ENCODE measurements at regions not wholly inside any gene's neighbourhood (a gene's known extent, or its start where the extent isn't known, plus 50 kb on each side); places are given as distances from the start of the nearest gene placed in this dataset.

DNA sequence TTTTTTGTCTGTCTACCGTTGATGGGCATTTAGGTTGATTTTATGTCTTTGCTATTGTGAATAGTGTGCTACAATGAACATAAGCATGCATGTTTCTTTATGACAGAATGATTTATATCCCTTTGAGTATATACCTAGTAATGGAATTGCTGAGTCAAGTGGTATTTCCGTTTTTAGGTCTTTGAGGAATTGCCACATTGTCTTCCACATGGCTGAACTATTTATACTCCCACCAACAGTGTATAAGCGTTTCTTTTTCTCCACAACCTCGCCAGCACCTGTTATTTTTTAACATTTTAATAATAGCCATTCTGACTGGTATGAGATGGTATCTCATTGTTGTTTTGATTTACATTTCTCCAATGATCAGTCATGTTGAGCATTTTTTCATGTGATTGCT lies 89.6 kb upstream of the GALNT15 start:
- H3K4me3 Mint-ChIP-seq = no peak overlapping the region
- Histone ChIP-seq H3K36me3 (ENCODE audit: insufficient read depth) (no peaks in the 10 kb centered on the region), H3K27ac (ENCODE audit: low read depth) (no peak overlapping the region), H2AFZ (no peak overlapping the region), H3K79me2 (replicated peaks; ENCODE audit: insufficient read depth) (no peaks in the 10 kb centered on the region), H3K27me3 (ENCODE audit: insufficient read depth) (no peaks in the 10 kb centered on the region), H3K4me1 (ENCODE audit: insufficient read depth) (no peaks in the 10 kb centered on the region), H3K4me3 (no peak overlapping the region), H3K9me2 (ENCODE audit: insufficient read depth) (peaks cover 3% of the 10 kb centered on the region; the same call in 1 of the 2 replicates), H4K20me1 (replicated peaks; ENCODE audit: insufficient read depth) (no peaks in the 10 kb centered on the region), H3K4me2 (no peak overlapping the region), H3F3A (replicated peaks; ENCODE audit: low read depth) (no peaks in the 10 kb centered on the region)
- no peak for DNase-seq (ENCODE audit: low spot score)
- H3K27me3 Mint-ChIP-seq (ENCODE audit: insufficient read depth, low read depth, poor library complexity) = peaks cover 2% of the 10 kb centered on the region
- no peak for TF ChIP-seq JUNB (IDR thresholded peaks at IDR 0.05; ENCODE audit: unreplicated experiment)
- ATAC-seq = no peak
- no peak overlapping the region for H3K27ac Mint-ChIP-seq
- H3K36me3 Mint-ChIP-seq (ENCODE audit: low read depth) = peaks cover 13% of the 10 kb centered on the region; the same call in 2 of the 3 replicates
- no peaks in the 10 kb centered on the region for H3K4me1 Mint-ChIP-seq
- H3K9me3 Mint-ChIP-seq = peaks cover 46% of the 10 kb centered on the region

- no peaks in the 10 kb centered on the region for H3K36me3 ChIP-seq (ENCODE audit: insufficient read depth)
- H3F3A ChIP-seq (replicated peaks; ENCODE audit: low read depth) = no peaks in the 10 kb centered on the region
- Mint-ChIP-seq H3K4me1 (no peaks in the 10 kb centered on the region), H3K27ac (no peak overlapping the region), H3K9me3 (peaks cover 42% of the 10 kb centered on the region), H3K27me3 (ENCODE audit: insufficient read depth, low read depth, poor library complexity) (no peaks in the 10 kb centered on the region), H3K36me3 (ENCODE audit: low read depth) (peaks cover 13% of the 10 kb centered on the region; the same call in 2 of the 3 replicates), H3K4me3 (no peak overlapping the region)
- H3K4me1 ChIP-seq (ENCODE audit: insufficient read depth) = no peaks in the 10 kb centered on the region
- H3K27ac ChIP-seq (ENCODE audit: low read depth) = no peak overlapping the region
- ATAC-seq = no peak
- no peak overlapping the region for H2AFZ ChIP-seq
- peaks cover 3% of the 10 kb centered on the region; the same call in 1 of the 2 replicates for H3K9me2 ChIP-seq (ENCODE audit: insufficient read depth)
- H3K27me3 ChIP-seq (ENCODE audit: insufficient read depth) = no peaks in the 10 kb centered on the region
- no peak overlapping the region for H3K4me3 ChIP-seq
- DNase-seq (ENCODE audit: low spot score) = no peak
- no peaks in the 10 kb centered on the region for H3K79me2 ChIP-seq (replicated peaks; ENCODE audit: insufficient read depth)
- no peak overlapping the region for H3K4me2 ChIP-seq
- H4K20me1 ChIP-seq (replicated peaks; ENCODE audit: insufficient read depth) = no peaks in the 10 kb centered on the region
- no peak for TF ChIP-seq EZH2phosphoT487 (IDR thresholded peaks at IDR 0.05; ENCODE audit: unreplicated experiment)
- TF ChIP-seq EZH2 (IDR thresholded peaks at IDR 0.05; ENCODE audit: low read depth, unreplicated experiment) = no peak
- TF ChIP-seq CREB1 (CRISPR knock-in tag; IDR thresholded peaks at IDR 0.05; ENCODE audit: low read depth) = no peak
- TF ChIP-seq, protein P1, sequence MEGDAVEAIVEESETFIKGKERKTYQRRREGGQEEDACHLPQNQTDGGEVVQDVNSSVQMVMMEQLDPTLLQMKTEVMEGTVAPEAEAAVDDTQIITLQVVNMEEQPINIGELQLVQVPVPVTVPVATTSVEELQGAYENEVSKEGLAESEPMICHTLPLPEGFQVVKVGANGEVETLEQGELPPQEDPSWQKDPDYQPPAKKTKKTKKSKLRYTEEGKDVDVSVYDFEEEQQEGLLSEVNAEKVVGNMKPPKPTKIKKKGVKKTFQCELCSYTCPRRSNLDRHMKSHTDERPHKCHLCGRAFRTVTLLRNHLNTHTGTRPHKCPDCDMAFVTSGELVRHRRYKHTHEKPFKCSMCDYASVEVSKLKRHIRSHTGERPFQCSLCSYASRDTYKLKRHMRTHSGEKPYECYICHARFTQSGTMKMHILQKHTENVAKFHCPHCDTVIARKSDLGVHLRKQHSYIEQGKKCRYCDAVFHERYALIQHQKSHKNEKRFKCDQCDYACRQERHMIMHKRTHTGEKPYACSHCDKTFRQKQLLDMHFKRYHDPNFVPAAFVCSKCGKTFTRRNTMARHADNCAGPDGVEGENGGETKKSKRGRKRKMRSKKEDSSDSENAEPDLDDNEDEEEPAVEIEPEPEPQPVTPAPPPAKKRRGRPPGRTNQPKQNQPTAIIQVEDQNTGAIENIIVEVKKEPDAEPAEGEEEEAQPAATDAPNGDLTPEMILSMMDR (conservative IDR thresholded peaks at IDR 0.05; ENCODE audit: low read depth in 2 of 2) = no peak
- no peak for TF ChIP-seq STAT1 (IDR thresholded peaks at IDR 0.05; ENCODE audit: unreplicated experiment)
- TF ChIP-seq POLR2AphosphoS5 (IDR thresholded peaks at IDR 0.05; ENCODE audit: low read depth) = no peak
- TF ChIP-seq ZNF114 (CRISPR knock-in tag; IDR thresholded peaks at IDR 0.05) = no peak
- no peak for TF ChIP-seq ZNF462 (CRISPR knock-in tag; IDR thresholded peaks at IDR 0.05)
- TF ChIP-seq ETS1 (IDR thresholded peaks at IDR 0.05) = no peak
These were observed 89.1 kb upstream of the GALNT15 start for GRCh38 chr3:16085410-16085809.
